ENCODE measurements at regions not wholly inside any gene's neighbourhood (a gene's known extent, or its start where the extent isn't known, plus 50 kb on each side); places are given as distances from the start of the nearest gene placed in this dataset.

DNA sequence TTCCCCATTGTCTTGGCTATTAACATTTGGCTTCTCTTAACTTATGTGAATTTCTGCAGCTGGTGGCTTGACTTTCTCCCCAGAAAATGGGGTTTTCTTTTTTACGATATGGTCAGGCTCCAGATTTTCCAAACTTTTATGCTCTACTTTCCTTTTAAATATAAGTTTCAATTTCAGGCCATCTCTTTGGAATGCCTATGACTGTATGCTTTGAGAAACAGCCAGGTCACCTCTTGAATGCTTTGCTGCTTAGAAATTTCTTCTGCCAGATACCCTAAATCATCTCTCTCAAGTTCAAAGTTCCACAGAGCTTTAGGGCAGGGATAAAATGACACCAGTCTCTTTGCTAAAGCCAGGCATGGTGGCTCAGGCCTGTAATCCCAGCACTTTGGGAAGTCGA is 212.9 kb upstream of the SMIM31 start (continued):
- TF ChIP-seq, protein P1, sequence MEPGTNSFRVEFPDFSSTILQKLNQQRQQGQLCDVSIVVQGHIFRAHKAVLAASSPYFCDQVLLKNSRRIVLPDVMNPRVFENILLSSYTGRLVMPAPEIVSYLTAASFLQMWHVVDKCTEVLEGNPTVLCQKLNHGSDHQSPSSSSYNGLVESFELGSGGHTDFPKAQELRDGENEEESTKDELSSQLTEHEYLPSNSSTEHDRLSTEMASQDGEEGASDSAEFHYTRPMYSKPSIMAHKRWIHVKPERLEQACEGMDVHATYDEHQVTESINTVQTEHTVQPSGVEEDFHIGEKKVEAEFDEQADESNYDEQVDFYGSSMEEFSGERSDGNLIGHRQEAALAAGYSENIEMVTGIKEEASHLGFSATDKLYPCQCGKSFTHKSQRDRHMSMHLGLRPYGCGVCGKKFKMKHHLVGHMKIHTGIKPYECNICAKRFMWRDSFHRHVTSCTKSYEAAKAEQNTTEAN (CRISPR knock-in tag; IDR thresholded peaks at IDR 0.05): no peak

DNA sequence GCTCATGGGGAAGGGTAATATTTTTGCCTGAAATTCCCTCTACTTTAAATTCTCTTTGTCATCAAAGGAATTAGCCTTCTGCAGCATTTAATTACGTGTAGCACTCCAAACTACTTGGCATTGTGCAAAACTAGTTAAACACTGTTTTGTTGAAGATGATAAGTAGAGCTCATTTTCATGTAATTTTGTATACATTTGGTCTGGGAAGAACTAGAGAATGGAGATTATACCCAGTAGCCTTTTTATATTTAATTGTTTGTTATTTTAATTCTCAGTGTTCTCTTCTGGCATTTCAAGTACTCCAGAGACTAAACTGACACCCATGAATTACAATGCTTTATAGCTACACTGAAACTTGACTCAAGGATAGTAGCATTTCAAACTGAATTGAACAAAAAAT is 211.5 kb upstream of the SMIM31 start:
- Mint-ChIP-seq H3K27ac (no peak overlapping the region), H3K4me1 (peaks cover 6% of the 10 kb centered on the region), H3K36me3 (peaks cover 25% of the 10 kb centered on the region), H3K9me3 (peaks cover 48% of the 10 kb centered on the region), H3K4me3 (no peak overlapping the region), H3K27me3 (ENCODE audit: low read depth) (no peaks in the 10 kb centered on the region)
- no peak for ATAC-seq
- no peak for DNase-seq (ENCODE audit: low spot score)
- CTCF ChIA-PET: no interaction called here
- POLR2A ChIA-PET: no interaction called here
- TF ChIP-seq NR3C1 (CRISPR knock-in tag; conservative IDR thresholded peaks at IDR 0.05; ENCODE audit: low read depth) (no peak), SOX15 (CRISPR knock-in tag; IDR thresholded peaks at IDR 0.05) (no peak), ERG (CRISPR knock-in tag; IDR thresholded peaks at IDR 0.05) (no peak), ZNF281 (CRISPR knock-in tag; IDR thresholded peaks at IDR 0.05) (no peak), USF1 (CRISPR knock-in tag; IDR thresholded peaks at IDR 0.05) (no peak), FOXK1 (CRISPR knock-in tag; IDR thresholded peaks at IDR 0.05) (no peak), SMAD4 (CRISPR knock-in tag; IDR thresholded peaks at IDR 0.05) (no peak), FOXP4 (CRISPR knock-in tag; IDR thresholded peaks at IDR 0.05) (no peak), SMAD3 (CRISPR knock-in tag; IDR thresholded peaks at IDR 0.05; ENCODE audit: borderline replicate concordance) (no peak), CTCF (IDR thresholded peaks at IDR 0.05) (no peak)
- TF ChIP-seq, protein P2, sequence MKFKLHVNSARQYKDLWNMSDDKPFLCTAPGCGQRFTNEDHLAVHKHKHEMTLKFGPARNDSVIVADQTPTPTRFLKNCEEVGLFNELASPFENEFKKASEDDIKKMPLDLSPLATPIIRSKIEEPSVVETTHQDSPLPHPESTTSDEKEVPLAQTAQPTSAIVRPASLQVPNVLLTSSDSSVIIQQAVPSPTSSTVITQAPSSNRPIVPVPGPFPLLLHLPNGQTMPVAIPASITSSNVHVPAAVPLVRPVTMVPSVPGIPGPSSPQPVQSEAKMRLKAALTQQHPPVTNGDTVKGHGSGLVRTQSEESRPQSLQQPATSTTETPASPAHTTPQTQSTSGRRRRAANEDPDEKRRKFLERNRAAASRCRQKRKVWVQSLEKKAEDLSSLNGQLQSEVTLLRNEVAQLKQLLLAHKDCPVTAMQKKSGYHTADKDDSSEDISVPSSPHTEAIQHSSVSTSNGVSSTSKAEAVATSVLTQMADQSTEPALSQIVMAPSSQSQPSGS (CRISPR knock-in tag; IDR thresholded peaks at IDR 0.05; ENCODE audit: borderline replicate concordance, low read depth): no peak
- TF ChIP-seq, protein P3, sequence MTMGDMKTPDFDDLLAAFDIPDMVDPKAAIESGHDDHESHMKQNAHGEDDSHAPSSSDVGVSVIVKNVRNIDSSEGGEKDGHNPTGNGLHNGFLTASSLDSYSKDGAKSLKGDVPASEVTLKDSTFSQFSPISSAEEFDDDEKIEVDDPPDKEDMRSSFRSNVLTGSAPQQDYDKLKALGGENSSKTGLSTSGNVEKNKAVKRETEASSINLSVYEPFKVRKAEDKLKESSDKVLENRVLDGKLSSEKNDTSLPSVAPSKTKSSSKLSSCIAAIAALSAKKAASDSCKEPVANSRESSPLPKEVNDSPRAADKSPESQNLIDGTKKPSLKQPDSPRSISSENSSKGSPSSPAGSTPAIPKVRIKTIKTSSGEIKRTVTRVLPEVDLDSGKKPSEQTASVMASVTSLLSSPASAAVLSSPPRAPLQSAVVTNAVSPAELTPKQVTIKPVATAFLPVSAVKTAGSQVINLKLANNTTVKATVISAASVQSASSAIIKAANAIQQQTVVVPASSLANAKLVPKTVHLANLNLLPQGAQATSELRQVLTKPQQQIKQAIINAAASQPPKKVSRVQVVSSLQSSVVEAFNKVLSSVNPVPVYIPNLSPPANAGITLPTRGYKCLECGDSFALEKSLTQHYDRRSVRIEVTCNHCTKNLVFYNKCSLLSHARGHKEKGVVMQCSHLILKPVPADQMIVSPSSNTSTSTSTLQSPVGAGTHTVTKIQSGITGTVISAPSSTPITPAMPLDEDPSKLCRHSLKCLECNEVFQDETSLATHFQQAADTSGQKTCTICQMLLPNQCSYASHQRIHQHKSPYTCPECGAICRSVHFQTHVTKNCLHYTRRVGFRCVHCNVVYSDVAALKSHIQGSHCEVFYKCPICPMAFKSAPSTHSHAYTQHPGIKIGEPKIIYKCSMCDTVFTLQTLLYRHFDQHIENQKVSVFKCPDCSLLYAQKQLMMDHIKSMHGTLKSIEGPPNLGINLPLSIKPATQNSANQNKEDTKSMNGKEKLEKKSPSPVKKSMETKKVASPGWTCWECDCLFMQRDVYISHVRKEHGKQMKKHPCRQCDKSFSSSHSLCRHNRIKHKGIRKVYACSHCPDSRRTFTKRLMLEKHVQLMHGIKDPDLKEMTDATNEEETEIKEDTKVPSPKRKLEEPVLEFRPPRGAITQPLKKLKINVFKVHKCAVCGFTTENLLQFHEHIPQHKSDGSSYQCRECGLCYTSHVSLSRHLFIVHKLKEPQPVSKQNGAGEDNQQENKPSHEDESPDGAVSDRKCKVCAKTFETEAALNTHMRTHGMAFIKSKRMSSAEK (CRISPR knock-in tag; IDR thresholded peaks at IDR 0.05; ENCODE audit: borderline replicate concordance): no peak
- TF ChIP-seq, protein P4, sequence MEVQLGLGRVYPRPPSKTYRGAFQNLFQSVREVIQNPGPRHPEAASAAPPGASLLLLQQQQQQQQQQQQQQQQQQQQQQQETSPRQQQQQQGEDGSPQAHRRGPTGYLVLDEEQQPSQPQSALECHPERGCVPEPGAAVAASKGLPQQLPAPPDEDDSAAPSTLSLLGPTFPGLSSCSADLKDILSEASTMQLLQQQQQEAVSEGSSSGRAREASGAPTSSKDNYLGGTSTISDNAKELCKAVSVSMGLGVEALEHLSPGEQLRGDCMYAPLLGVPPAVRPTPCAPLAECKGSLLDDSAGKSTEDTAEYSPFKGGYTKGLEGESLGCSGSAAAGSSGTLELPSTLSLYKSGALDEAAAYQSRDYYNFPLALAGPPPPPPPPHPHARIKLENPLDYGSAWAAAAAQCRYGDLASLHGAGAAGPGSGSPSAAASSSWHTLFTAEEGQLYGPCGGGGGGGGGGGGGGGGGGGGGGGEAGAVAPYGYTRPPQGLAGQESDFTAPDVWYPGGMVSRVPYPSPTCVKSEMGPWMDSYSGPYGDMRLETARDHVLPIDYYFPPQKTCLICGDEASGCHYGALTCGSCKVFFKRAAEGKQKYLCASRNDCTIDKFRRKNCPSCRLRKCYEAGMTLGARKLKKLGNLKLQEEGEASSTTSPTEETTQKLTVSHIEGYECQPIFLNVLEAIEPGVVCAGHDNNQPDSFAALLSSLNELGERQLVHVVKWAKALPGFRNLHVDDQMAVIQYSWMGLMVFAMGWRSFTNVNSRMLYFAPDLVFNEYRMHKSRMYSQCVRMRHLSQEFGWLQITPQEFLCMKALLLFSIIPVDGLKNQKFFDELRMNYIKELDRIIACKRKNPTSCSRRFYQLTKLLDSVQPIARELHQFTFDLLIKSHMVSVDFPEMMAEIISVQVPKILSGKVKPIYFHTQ (CRISPR knock-in tag; IDR thresholded peaks at IDR 0.05): no peak
- TF ChIP-seq, protein P5, sequence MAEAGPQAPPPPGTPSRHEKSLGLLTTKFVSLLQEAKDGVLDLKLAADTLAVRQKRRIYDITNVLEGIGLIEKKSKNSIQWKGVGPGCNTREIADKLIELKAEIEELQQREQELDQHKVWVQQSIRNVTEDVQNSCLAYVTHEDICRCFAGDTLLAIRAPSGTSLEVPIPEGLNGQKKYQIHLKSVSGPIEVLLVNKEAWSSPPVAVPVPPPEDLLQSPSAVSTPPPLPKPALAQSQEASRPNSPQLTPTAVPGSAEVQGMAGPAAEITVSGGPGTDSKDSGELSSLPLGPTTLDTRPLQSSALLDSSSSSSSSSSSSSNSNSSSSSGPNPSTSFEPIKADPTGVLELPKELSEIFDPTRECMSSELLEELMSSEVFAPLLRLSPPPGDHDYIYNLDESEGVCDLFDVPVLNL (CRISPR knock-in tag; IDR thresholded peaks at IDR 0.05; ENCODE audit: borderline replicate concordance, low read depth): no peak

Measured in WTC11 (cell line).